Panc1 (cell line): ENCODE measurements at regions not wholly inside any gene's neighbourhood (a gene's known extent, or its start where the extent isn't known, plus 50 kb on each side); places are given as distances from the start of the nearest gene placed in this dataset.

ENCODE experiments used
- POLR2AphosphoS5 ChIP-seq: IDR thresholded peaks from 2 replicates; pipeline ENCODE4 v1.6.1; 2012; ENCODE audit warnings: mild to moderate bottlenecking, low read depth, low read length, moderate library complexity
- TF ChIP-seq, protein P1 (sequence below): fragments of 450-650 bp; IDR thresholded peaks from 2 replicates; pipeline ENCODE4 v1.5.1; 2017; ENCODE audit warnings: mild to moderate bottlenecking

DNA sequence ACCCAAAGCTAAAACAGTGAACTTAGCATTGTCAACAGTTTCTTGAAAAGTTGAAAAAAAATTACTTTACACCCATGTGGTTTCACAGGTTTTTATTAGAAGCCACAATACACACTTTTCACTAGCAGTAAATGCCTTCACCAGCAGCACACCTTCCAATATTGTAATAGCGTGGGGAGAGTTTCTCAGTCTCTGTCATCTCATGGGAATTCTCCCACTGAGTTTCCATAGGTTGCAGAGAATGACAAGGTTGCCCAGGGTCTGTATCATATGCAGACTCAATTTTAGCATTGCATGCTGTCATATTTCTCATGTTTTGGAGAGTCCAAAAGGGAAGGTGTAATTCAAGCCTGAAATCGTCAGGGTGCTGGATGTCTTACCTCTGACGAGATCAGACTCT is 486.1 kb upstream of the TENM3 start:
- TF ChIP-seq, protein P1, sequence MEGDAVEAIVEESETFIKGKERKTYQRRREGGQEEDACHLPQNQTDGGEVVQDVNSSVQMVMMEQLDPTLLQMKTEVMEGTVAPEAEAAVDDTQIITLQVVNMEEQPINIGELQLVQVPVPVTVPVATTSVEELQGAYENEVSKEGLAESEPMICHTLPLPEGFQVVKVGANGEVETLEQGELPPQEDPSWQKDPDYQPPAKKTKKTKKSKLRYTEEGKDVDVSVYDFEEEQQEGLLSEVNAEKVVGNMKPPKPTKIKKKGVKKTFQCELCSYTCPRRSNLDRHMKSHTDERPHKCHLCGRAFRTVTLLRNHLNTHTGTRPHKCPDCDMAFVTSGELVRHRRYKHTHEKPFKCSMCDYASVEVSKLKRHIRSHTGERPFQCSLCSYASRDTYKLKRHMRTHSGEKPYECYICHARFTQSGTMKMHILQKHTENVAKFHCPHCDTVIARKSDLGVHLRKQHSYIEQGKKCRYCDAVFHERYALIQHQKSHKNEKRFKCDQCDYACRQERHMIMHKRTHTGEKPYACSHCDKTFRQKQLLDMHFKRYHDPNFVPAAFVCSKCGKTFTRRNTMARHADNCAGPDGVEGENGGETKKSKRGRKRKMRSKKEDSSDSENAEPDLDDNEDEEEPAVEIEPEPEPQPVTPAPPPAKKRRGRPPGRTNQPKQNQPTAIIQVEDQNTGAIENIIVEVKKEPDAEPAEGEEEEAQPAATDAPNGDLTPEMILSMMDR, result no peak
- TF ChIP-seq POLR2AphosphoS5, result no peak
